ENCODE measurements at regions not wholly inside any gene's neighbourhood (a gene's known extent, or its start where the extent isn't known, plus 50 kb on each side); places are given as distances from the start of the nearest gene placed in this dataset.
A peak's percentile ranks its signal among the peaks of the same experiment; 100 is the strongest.

- H3K36me3 ChIP-seq, result no peaks in the 10 kb centered on the region
- H3K4me3 ChIP-seq, result no peak overlapping the region
- no peaks in the 10 kb centered on the region for H3K27me3 ChIP-seq
- no peaks in the 10 kb centered on the region for H3K9me3 ChIP-seq
- 86 to 92% methylated on average over 6 of the region's 6 CpGs for WGBS, 2 donors (ENCODE audit: low coverage in 1 of 2)
- ATAC-seq, result no peak
- no peaks in the 10 kb centered on the region for H3K4me1 ChIP-seq
- H3K27ac ChIP-seq, result no peak overlapping the region
- TF ChIP-seq POLR2A (IDR thresholded peaks at IDR 0.05) (no peak), EP300 (IDR thresholded peaks at IDR 0.05) (no peak), CTCF (IDR thresholded peaks at IDR 0.05) (no peak), POLR2AphosphoS5 (IDR thresholded peaks at IDR 0.05) (no peak)
Observed at GRCh38 chr20:39813190-39813829, 851.2 kb downstream of the DHX35 start.

- no peaks in the 10 kb centered on the region for H3K27me3 ChIP-seq
- H3K36me3 ChIP-seq, result no peaks in the 10 kb centered on the region
- no peak overlapping the region for H3K27ac ChIP-seq
- H3K4me1 ChIP-seq, result no peaks in the 10 kb centered on the region
- ATAC-seq, result no peak
- H3K9me3 ChIP-seq, result no peaks in the 10 kb centered on the region
- 100% methylated on average over 1 to 2 of the region's 2 CpGs for WGBS, 2 donors (ENCODE audit: low coverage in 1 of 2)
- TF ChIP-seq POLR2AphosphoS5 (IDR thresholded peaks at IDR 0.05) (no peak), CTCF (IDR thresholded peaks at IDR 0.05) (no peak), POLR2A (IDR thresholded peaks at IDR 0.05) (no peak), EP300 (IDR thresholded peaks at IDR 0.05) (no peak)
- no peak overlapping the region for H3K4me3 ChIP-seq
Observed at GRCh38 chr20:39812116-39812515, 850.0 kb downstream of the DHX35 start.

GRCh38 chr20:39810309-39810708 lies 848.2 kb downstream of the DHX35 start:
- no peak for ATAC-seq
- Histone ChIP-seq H3K4me3 (no peak overlapping the region), H3K4me1 (no peaks in the 10 kb centered on the region), H3K27me3 (no peaks in the 10 kb centered on the region), H3K9me3 (no peaks in the 10 kb centered on the region), H3K27ac (no peak overlapping the region), H3K36me3 (no peaks in the 10 kb centered on the region)
- TF ChIP-seq POLR2AphosphoS5 (IDR thresholded peaks at IDR 0.05), result no peak
- 60% methylated on average over 2 of the region's 2 CpGs; no CpG with 5 or more reads in 1 of the 2 donors for WGBS, 2 donors (ENCODE audit: low coverage in 1 of 2)

GRCh38 chr20:39808613-39809012 lies 846.5 kb downstream of the DHX35 start:
- WGBS, 2 donors (ENCODE audit: low coverage in 1 of 2), result 76 to 78% methylated on average over 1 of the region's 1 CpG
- no peak for ATAC-seq
- H3K4me3 ChIP-seq, result no peak overlapping the region
- TF ChIP-seq EP300 (IDR thresholded peaks at IDR 0.05) (no peak), POLR2AphosphoS5 (IDR thresholded peaks at IDR 0.05) (no peak), CTCF (IDR thresholded peaks at IDR 0.05) (no peak), POLR2A (IDR thresholded peaks at IDR 0.05) (no peak)
- H3K36me3 ChIP-seq, result no peaks in the 10 kb centered on the region
- no peaks in the 10 kb centered on the region for H3K4me1 ChIP-seq
- H3K9me3 ChIP-seq, result no peaks in the 10 kb centered on the region
- H3K27ac ChIP-seq, result no peak overlapping the region
- H3K27me3 ChIP-seq, result no peaks in the 10 kb centered on the region

- 0% methylated on average over 1 of the region's 1 CpG for WGBS, 2 donors (ENCODE audit: low coverage in 1 of 2)
- peak overlapping the region in 3 of 4 donors; percentile 18 to 35 (median 32) for H3K27ac ChIP-seq
- TF ChIP-seq EP300 (IDR thresholded peaks at IDR 0.05) (no peak), POLR2A (IDR thresholded peaks at IDR 0.05) (no peak), POLR2AphosphoS5 (IDR thresholded peaks at IDR 0.05) (peak; percentile 90)
- no peak overlapping the region for H3K4me3 ChIP-seq
- peaks cover 0 to 17% (median 3%) of the 10 kb centered on the region in 3 donors for H3K4me1 ChIP-seq
- peak; percentile 64 for ATAC-seq
- H3K27me3 ChIP-seq, result no peaks in the 10 kb centered on the region
- no peaks in the 10 kb centered on the region for H3K36me3 ChIP-seq
- peaks cover 0 to 7% (median 0%) of the 10 kb centered on the region in 3 donors for H3K9me3 ChIP-seq
Observed at GRCh38 chr20:39800548-39800947, 838.4 kb downstream of the DHX35 start.

- H3K4me1 ChIP-seq, result peaks cover 0 to 17% (median 3%) of the 10 kb centered on the region in 3 donors
- no peak for TF ChIP-seq CTCF (IDR thresholded peaks at IDR 0.05)
- TF ChIP-seq POLR2A (IDR thresholded peaks at IDR 0.05), result no peak
- TF ChIP-seq EP300 (IDR thresholded peaks at IDR 0.05), result no peak
- TF ChIP-seq POLR2AphosphoS5 (IDR thresholded peaks at IDR 0.05), result no peak
- H3K27me3 ChIP-seq, result no peaks in the 10 kb centered on the region
- peaks cover 0 to 7% (median 0%) of the 10 kb centered on the region in 3 donors for H3K9me3 ChIP-seq
- peak overlapping the region in 3 of 4 donors; percentile 18 to 35 (median 32) for H3K27ac ChIP-seq
- WGBS, 2 donors (ENCODE audit: low coverage in 1 of 2), result 20 to 29% methylated on average over 2 of the region's 2 CpGs
- no peak for ATAC-seq
- H3K4me3 ChIP-seq, result no peak overlapping the region
- no peaks in the 10 kb centered on the region for H3K36me3 ChIP-seq
Observed at GRCh38 chr20:39800111-39800510, 838.0 kb downstream of the DHX35 start.
